ENCODE measurements at regions not wholly inside any gene's neighbourhood (a gene's known extent, or its start where the extent isn't known, plus 50 kb on each side); places are given as distances from the start of the nearest gene placed in this dataset.

- CTCF ChIA-PET = no interaction called here
- DNase-seq (ENCODE audit: low read depth, low spot score) (no peak), ATAC-seq (no peak)
- H3K27ac ChIP-seq (ENCODE audit: low read length) = no peak overlapping the region
- H3K36me3 ChIP-seq (ENCODE audit: control insufficient read depth, insufficient read depth, low read length) = no peaks in the 10 kb centered on the region
- POLR2A ChIA-PET = no interaction called here
- BruUV-seq (replicated peaks) = no TSS peak
- no peak overlapping the region for H3K4me3 ChIP-seq (ENCODE audit: low read depth in 2 of 2, low read length in 2 of 2)
- no peaks in the 10 kb centered on the region for H3K27me3 ChIP-seq (ENCODE audit: control insufficient read depth, insufficient read depth, low read length)
- H3K4me1 ChIP-seq (ENCODE audit: control insufficient read depth, insufficient read depth, low read length) = no peaks in the 10 kb centered on the region
- intact Hi-C loops (cut with micrococcal nuclease; ENCODE audit: unreplicated experiment) (no loop called here), in situ Hi-C loops (cut with HindIII; ENCODE audit: low pct_unique_long_range_greater_than_20kb, low sequenced_read_pairs) (no loop called here)
- TF ChIP-seq CTCF (IDR thresholded peaks at IDR 0.05) = no peak
- no peak for TF ChIP-seq POLR2AphosphoS5 (IDR thresholded peaks at IDR 0.05; ENCODE audit: low read depth, low read length)
- TF ChIP-seq REST (IDR thresholded peaks at IDR 0.05; ENCODE audit: insufficient read depth in 1 of 2, low read depth in 2 of 2, low read length in 1 of 2) = no peak
- no peak for TF ChIP-seq TCF7L2 (IDR thresholded peaks at IDR 0.05; ENCODE audit: low read depth, low read length)
- TF ChIP-seq SIN3A (IDR thresholded peaks at IDR 0.05; ENCODE audit: borderline replicate concordance, insufficient read depth, low read depth, low read length) = no peak
- H3K9me3 ChIP-seq (ENCODE audit: control insufficient read depth, insufficient read depth, low read depth, low read length) = no peaks in the 10 kb centered on the region
Observed at GRCh38 chr2:65820454-65820853, 388.1 kb upstream of the SPRED2 start.

- Histone ChIP-seq H3K9me3 (ENCODE audit: control insufficient read depth, insufficient read depth, low read depth, low read length) (no peaks in the 10 kb centered on the region), H3K27me3 (ENCODE audit: control insufficient read depth, insufficient read depth, low read length) (no peaks in the 10 kb centered on the region), H3K27ac (ENCODE audit: low read length) (no peak overlapping the region), H3K36me3 (ENCODE audit: control insufficient read depth, insufficient read depth, low read length) (no peaks in the 10 kb centered on the region), H3K4me3 (ENCODE audit: low read depth in 2 of 2, low read length in 2 of 2) (no peak overlapping the region), H3K4me1 (ENCODE audit: control insufficient read depth, insufficient read depth, low read length) (no peaks in the 10 kb centered on the region)
- no peak for TF ChIP-seq POLR2AphosphoS5 (IDR thresholded peaks at IDR 0.05; ENCODE audit: low read depth, low read length)
- no peak for TF ChIP-seq TCF7L2 (IDR thresholded peaks at IDR 0.05; ENCODE audit: low read depth, low read length)
- no peak for TF ChIP-seq REST (IDR thresholded peaks at IDR 0.05; ENCODE audit: insufficient read depth in 1 of 2, low read depth in 2 of 2, low read length in 1 of 2)
- no peak for TF ChIP-seq SIN3A (IDR thresholded peaks at IDR 0.05; ENCODE audit: borderline replicate concordance, insufficient read depth, low read depth, low read length)
- TF ChIP-seq CTCF (IDR thresholded peaks at IDR 0.05) = no peak
- DNase-seq (ENCODE audit: low read depth, low spot score) = no peak
- BruUV-seq (replicated peaks) = no TSS peak
- ATAC-seq = no peak
- ChIA-PET POLR2A (no interaction called here), CTCF (no interaction called here)
- in situ Hi-C loops (cut with HindIII; ENCODE audit: low pct_unique_long_range_greater_than_20kb, low sequenced_read_pairs) (no loop called here), intact Hi-C loops (cut with micrococcal nuclease; ENCODE audit: unreplicated experiment) (no loop called here)
Observed at GRCh38 chr2:65819963-65820362, 387.6 kb upstream of the SPRED2 start.

Measured in Panc1 (cell line).